CD4-positive, alpha-beta T cell treated with Interleukin-4 for 1 hour (primary cell): ENCODE measurements at regions not wholly inside any gene's neighbourhood (a gene's known extent, or its start where the extent isn't known, plus 50 kb on each side); places are given as distances from the start of the nearest gene placed in this dataset.

Experiments used
- DNase-seq, 2 donors: peaks; one replicate each; pipeline ENCODE4 v3.0.0-alpha.2; 2020 to 2022

DNA sequence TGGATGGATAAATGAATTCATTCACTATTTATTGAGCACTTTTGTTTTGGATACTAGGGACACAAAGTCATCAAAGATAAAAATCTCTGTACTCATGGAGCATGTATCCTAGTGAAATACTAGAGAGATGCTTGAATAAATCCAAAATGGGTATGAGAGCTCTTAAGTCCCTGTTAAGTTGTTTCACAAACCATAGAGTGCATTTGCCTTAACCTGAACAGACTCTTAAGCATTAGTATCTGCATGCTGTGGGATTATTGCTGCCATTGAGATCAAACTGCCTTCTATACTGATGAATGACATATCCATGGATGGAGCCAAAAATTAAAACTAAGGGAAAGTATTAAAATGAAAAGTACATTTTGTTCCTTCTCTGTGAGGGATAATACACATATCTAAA is 206.5 kb upstream of the KRR1 start:
- no peak for DNase-seq

DNA sequence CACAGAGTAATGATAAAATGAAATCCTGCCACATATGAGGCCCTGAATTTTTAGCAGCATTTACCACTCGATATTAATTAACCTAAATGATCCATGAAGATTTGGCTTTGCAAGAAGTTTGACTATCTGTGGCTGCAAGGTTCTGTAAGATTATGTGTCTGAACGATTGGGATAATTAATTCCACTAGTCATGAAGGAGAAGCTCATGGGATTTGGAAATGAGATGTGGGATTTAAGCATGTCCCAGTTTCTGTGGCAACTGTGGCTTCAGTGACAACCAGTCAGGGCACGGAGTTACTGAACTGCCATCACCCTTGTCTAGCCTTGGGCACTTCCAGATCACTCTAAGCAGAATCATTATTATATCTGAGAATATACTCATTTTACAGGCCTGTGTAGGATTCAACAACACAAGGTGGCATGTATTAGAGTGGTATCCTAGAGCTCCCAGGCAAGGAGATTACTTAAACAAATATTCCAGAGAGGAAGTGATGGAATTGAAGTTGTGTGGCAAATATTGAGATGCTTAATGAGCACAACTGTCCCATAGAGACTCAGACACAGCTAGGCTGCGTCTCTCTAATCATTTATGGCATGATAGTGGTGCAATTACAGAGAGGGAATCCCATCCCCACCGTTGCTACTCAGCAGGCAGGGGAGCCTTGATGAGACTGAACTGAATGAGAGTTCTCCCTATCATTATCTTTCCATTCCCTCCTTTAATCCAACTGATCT is 205.0 kb upstream of the KRR1 start:
- DNase-seq: no peak

DNA sequence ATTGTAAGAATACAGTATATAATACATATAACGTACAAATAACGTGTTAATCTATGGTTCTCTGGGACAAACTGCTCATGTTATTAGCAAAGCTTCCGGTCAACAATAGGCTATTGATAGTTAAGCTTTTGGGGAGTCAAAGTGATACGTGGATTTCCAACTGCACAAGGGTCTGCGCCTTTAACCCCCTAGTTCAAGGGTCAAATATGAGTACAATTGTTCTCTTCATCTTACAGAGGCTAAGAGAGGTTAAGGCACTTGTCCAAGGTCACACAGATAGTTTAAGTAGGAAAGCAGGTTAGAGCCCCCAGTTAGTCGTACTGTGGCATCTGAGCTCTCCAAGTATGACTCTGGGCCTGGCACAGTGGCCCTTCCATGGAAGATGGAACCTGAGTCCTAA is 204.3 kb upstream of the KRR1 start:
- DNase-seq: no peak

DNA sequence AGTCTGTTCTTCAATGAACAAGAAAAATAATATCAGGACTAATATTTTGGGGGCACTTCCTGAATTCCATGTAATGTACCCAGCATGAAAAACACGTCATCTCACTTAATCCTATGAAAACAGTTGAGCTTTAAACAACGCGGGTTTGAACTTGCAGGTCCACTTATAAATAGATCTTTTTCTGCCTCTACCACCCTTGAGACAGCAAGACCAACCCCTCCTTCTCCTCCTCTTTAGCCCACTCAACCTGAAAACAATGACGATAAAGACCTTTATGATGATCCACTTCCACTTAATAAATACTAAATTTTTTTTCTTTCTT is 203.9 kb upstream of the KRR1 start:
- no peak for DNase-seq

DNA sequence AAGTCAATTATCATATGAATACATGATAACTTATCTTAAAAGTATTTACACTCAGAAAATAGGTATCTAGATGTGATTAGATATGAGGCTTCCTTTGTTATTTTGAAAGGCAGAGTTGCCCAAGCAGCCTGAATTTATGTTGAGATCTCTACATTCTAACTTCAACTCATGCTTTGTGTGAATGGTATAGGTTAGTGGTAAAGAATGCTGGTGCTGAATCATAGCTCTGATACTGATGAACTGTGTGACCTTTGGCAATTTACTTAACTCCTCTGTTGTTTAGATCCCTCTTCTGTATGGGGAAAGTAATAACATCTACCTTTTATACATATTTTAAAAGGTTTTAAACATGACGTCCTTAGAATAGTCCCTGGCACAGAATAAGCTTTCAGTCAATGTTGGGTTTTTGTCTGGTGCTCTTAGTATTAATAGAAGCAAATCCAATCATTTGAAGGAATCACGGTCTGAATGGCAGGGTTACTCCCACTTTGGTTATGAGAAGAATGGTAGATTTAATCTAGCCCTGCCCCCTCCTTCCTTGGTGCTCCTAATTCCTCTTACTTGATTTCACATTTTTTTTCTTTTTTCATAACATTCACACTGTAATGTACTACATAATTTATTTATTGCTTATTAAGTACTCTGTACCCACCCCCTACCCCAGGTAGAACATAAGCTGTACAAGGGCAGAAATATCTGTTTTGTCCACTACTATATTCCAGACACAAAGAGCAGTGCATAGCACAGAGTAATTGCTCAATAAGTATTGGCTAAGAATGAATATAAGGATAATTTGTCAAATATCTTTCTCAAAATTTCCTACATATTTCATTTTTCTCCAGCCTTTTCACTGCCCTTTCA is 203.3 kb upstream of the KRR1 start:
- DNase-seq: no peak

DNA sequence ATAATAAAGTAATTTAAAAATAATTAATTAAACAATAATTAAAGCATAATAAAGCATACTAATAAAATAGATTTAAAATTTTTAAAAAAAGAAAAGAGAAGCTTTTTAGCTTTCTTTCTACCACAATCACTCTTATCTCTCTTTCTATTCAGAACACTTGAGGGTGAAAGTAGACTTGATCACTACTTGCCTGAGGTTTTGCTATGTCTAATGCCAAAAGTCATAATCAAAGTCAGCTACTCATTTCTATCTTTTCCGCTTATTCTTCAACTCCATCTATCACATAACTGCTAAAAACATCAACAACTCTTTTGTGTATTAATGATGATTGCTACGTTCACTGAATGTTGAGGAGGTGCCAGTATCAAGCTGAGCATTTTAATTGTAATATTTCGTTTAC is 202.0 kb upstream of the KRR1 start:
- no peak for DNase-seq

DNA sequence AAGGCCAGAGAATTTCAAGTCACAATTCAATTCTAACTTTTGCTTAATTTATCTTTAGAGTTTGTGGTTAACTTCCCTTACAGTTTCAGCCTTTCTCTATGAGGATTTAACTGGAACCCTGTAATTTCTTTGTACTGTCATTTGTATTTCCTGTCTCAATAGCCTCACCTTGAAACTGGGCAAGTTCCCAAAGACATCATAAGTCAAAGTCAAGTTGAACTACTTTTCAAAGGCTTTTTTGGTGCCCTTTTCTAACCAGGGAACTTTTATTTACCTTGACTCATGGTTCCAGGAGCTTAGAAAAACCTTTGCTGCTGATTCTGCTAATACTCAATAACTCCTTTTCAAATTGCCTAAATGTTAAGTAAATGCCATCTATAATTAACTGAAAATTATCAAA is 200.8 kb upstream of the KRR1 start:
- DNase-seq: no peak

DNA sequence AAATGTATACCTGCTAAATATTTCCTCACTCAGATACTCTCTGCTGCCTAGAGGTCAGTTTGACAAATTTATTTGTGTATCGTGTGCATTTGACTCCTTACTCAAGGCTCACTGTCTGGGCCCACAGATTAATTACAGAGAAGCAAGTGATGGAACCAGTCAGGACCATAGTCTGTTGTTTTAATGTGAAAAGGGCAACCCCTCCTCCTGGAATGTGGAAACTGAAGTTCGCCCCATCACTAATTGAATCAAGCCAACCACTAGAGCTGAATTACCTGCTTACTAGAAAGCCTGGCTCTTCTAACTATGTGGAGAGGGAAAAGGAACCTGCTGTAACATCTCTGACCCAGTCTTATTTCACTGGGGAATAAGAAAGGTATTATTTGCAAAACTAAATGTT is 199.9 kb upstream of the KRR1 start:
- DNase-seq: no peak

DNA sequence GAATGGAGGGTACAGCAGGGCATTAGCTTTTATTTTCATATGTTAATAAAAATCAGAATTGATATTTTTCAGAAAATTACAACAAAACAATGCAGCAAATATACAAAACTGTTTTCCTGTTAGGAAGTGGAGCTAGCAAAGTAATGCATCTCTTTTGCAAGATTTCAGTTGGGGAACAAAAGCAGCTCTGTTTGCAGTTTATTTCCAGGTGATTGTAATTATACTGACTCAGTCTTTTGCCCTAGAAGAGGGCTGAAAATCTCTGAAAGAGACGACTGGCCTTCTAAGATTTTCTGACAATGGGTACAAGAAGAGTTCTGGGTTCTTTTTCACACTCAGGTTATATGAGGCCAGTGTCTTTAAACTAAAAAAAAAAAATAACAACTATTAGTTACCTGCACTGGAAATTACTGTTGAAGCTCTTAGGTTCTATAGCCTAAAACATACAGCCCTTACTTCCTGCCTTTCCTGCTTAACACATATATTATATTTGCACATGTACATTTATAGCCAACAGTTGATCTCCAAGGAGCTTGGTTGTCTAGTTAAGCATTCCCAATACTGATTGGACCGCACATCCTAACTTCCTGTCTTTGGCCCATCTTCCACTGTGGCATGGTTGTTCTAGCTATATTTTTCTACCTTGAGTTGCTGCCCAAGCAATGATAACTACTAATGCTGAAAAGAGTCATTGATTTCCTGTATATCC is 199.1 kb upstream of the KRR1 start:
- DNase-seq: no peak

DNA sequence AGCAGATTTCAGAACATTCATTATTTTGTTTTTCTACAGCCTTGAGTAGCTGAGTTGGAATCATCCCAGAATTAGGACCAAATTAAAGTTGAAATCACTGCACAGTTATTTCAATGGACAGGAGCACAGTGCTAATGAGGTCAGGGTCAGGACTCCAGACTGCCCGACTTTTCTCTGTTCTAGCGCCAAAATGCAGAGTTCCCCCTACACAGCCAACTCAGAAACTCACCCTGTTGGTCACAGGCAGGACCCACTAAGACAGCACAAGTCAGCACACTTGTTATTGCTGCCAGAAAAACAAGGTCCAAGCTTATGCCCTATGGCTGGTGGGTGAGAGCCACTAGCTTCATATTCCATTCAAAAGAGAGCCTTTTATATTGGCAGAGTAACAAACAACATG is 198.1 kb upstream of the KRR1 start:
- DNase-seq: no peak

DNA sequence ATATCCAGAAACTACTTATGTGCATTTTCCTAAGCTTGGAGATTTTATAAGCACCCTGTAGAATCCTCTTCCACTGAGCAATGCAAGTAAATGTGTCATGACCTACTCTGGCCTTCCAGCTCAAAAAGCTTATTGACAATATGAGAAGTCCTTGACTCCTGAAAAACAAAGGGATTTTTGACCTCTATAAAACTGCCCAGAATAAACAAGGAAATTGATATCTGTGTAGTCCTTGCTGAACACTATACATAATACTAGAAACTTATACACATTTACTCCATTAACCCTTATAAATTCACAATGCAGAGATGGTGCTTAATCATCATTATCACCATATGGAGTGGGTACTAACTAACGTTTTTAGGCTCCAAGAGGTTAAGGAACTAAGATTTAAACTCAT is 197.4 kb upstream of the KRR1 start:
- DNase-seq: no peak

DNA sequence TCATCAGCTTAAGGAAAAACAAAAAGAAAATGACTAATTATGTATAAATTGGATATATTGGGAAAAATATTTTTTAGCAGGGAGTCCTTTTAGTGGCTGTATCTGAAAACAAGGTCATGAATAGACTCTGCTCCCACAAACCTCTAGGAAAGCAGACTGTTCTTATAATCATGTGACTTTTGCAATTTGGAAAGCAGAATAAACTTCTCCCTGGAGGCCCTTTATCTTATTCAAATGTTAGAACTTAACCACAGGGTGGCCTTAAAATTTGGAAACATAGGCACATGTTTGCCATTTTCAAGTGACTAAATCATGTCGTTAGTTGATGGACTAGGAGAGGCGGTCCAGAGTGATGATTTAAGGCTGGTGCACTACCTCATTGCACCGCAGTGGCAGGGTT is 196.6 kb upstream of the KRR1 start:
- DNase-seq: no peak

DNA sequence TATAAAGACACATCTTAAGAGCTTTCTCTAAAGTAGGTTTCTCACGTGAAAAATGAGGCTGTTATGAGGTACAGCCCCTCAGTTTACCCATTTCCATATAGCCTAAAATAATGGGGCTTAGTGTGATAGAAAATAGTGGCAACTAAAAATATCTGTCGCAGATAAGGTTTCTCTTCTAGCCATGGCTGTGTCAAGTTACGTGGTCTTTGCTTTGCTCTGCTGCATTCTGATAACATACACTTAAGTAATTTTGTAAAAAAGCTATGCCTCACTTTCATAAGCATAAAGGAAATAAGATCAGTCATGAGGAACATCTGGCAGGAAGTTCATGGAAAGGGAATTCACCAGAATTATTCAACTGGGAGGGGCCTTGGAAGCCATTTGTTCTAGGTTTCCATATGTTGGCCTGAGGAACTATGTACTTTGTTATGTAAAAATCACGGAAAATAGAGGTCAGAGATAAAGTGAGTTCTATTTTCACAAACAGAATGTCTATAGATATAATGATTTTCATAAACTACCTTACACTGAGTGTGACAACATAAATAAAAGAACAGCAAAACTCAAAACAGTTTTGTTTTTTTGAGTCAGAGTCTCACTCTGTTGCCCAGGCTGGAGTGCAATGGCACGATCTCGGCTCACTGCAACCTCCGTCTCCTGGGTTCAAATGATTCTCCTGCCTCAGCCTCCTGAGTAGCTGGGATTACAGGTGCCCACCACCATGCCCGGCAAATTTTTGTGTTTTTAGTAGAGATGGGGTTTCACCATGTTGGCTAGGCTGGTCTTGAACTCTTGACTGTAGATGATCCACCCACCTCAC is 195.6 kb upstream of the KRR1 start:
- no peak for DNase-seq

DNA sequence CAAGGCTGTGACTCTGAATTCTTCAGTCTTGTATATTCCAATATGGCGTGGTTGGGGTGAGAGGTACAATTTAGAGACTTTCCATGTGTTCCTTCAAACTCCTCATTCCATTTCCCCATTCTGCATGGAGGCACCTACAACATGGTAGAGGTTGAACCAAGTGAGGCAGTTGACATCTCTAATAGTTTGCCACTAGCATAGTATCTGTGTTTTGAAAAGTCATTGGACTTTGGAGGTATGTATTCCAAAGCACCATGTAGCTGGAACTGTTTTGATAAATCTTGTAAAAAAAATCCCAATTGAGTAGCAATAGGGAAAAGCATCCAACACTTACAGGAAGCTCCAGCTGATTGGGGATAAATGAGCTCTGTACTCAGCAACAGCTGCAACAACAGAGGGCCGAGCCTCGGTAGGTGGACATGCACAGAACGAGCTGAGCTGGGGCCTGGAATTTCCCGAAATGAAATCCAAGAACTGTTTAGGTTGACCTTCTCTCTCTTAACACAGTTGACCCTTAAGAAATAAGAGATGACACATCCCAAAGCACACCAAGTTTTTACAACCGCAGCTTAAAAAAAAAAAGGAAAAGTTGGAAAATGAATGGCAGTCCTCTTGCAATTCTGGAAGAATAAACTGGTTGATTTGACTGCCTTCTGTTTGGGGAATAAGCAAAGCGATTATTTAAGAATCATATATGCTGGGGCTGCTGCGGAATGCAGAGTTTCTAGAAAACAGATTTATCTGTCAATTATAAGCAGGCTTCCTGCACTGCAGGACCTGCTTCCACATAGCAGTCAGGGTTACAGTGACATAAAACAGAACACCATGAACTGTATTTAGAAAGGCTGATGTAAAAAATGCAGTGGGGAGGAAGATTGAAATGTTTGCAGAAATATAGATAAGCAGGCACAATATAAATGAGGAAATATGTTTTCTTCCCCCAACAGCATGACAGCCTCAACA is 194.6 kb upstream of the KRR1 start:
- DNase-seq: no peak

DNA sequence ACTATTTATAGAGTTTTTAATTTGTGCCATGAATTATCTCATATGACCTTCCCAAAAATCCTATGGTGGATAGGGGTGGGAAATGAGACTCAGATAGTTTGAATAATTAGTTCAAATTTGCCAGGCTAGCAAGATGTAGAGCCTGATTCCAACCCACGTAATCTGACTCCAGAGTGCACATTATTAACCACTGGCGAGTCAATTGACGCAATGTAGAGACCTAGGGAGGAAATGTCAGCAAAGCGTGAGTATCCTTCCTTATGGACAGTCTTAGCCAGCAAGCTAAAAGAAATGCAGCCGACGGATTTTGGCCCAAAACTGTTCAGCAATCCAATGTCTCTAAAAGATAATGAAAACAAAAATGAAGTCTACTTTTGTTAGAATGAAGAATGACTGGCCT is 193.3 kb upstream of the KRR1 start:
- DNase-seq: no peak

DNA sequence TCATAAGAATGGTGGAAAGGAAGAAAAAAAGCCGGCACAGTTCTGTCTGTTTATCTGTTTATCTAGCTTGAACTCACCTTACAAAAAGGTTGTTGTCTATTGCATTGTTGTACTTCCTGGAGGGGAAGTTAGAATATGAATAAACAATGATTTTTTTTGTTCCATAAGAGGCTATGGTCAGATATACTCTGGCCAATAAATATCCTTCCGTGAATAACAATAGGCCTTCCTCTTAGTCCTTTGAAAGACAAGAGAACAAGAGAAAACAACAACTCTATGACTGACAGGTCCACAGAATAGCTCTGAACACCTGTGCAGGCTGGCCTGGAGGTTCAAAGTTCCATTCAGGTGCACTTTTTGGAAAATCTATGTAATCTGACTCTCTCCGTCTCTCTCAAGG is 192.8 kb upstream of the KRR1 start:
- DNase-seq: no peak

DNA sequence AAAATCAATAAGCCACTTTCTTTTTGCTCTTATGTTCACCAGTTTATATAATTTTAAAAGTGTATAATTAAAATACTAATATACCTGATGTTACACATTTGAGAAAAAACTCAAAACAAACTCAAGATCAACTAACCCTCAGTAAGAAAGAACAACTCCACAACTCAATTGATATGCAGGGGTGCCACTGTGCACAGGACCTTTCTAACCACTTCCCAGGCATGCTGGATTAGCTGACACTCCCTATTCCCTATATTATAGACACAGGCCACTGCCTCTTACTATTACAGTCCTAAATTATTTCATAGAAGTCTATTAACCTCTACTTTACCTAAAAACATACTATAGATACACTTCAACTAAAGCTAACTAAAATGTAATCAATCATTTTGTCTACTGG is 191.7 kb upstream of the KRR1 start:
- DNase-seq: no peak

DNA sequence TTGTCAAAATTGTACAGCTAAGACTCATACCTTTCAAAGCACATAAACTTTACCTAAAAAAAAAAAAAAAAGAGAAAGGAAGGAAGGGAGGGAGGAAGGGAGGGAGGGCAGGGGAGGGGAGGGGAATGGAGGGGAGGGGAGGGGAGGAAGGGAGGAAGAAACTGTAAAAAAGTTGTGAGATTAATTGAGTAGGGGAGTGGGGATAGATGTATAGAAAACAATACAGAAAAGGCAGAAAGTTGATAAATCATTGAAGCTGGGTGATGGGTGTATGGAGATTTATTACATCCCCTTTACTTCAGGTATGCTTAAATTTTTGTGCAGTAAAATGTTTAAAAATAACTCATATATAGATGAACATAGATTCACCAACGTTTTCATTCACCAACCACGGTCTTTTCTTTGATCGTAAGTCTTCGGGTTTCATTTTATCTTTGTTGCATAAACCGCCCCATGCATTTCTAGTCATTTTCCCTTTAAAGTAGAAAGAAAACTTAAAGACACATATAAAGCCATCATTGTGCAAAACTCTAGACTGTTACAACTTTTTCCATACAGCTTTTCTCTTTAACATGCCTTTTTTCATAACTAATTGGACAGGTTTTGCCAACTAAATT is 191.2 kb upstream of the KRR1 start:
- DNase-seq: peak in 1 of 2 donors; percentile 6

DNA sequence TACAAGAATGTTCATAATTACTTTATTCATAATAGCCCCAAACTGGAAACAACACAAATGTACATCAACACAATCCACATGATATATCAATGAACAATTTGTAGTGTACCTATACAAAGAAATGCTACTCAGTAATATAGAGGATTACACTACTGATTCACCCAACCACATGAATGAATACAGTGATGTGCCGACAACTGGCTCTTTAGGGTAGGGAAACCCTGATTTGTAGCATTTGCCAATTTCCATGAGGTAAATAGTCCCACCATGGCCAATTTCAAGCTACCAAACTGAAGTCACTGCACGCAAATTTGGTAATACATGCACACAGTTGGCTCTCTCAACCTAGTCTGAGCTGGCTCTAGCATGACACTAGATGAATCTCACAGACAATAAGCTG is 190.4 kb upstream of the KRR1 start:
- DNase-seq: no peak

DNA sequence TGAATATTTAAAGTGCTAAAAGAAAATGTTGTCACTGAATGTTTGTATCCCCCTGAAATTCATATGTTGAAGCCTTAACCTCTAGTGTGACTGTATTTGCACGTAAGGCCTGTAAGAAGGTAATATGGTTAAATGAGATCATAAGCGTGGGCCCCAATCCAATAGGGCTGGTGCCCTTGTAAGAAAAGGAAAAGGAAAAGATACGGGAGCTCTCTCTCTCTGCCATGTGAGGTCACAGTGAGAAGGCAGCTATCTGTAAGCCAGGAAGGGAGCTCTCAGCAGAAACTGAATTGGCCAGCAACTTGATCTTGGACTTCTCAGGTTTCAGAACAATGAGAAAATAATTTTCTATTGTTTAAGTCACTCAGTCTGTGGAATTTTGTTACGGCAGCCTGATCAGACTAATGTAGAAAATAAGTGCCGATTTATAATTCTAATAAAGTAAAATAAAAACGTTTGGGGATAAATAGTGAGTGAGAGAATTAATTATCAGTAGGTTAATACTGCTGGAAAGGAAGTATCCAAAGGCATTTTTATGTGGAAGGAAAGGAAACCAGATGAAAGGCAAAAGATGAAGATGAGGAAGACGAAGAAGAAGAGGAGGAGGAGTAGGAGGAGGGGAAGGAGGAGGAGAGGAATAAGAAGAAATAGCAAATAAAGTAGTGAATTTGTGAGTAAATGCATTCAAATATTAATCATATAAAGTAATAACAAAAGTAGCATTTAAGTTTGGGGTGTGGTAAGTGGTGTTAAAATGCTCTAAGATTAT is 188.5 kb upstream of the KRR1 start:
- DNase-seq: no peak

DNA sequence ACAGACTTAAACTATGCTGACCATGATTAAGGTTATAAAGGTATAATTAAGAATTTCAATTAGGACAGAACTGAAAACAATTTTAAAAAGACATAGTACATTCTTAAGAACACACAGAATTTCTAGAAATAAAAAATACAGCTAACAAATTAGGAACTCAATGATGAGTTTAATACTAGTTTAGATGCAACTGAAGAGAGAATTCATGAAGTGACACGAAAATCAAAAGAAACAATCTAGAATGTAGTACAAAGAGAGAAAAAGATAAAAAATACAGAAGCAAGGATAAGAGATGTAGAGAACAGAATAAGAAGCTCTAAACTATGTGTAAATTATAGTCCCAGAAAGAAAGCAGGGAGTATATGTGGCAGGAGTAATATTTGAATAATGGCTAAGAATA is 187.8 kb upstream of the KRR1 start:
- no peak for DNase-seq
